Breast epithelium (tissue), 4 donors: ENCODE measurements at regions not wholly inside any gene's neighbourhood (a gene's known extent, or its start where the extent isn't known, plus 50 kb on each side); places are given as distances from the start of the nearest gene placed in this dataset.
"Not testable (repeated sequence)": the region's sequence is repeated elsewhere in the genome, so short reads cannot be mapped to it uniquely, and the experiment has no call there.

Source experiments
- DNase-seq, 2 donors: peaks; one replicate each; pipeline ENCODE4 v3.0.0-alpha.2; 2019; ENCODE audit warnings: low spot score in 2 of 2
- H3K27ac ChIP-seq, 2 donors: fragments of 200-600 bp; sonication (generic) in 1 of 2; one replicate each; pipeline ENCODE4 v1.5.1; 2016 to 2019; ENCODE audit warnings: mild to moderate bottlenecking in 1 of 2
- H3K27me3 ChIP-seq, 2 donors: fragments of 200-600 bp; sonication (generic) in 1 of 2; one replicate each; pipeline versions ENCODE4 v1.5.1 to v1.6.0; 2017 to 2019; ENCODE audit warnings: control low read depth in 1 of 2, mild to moderate bottlenecking in 1 of 2
- H3K36me3 ChIP-seq: fragments of 200-600 bp; one replicate; pipeline ENCODE4 v1.5.1; 2019
- H3K4me1 ChIP-seq, 2 donors: fragments of 200-600 bp; sonication (generic); one replicate each; pipeline ENCODE4 v1.5.1; 2016 to 2019; ENCODE audit warnings: control low read depth in 1 of 2
- H3K4me3 ChIP-seq, 3 donors: fragments of 200-600 bp; sonication (generic); 1 replicate in 2 of 3; 2 replicates in 1 of 3; pipeline ENCODE4 v1.5.1; 2016 to 2019; ENCODE audit warnings: mild to moderate bottlenecking in 3 of 3, moderate library complexity in 2 of 3
- H3K9me3 ChIP-seq, 2 donors: fragments of 200-600 bp; sonication (generic) in 1 of 2; one replicate each; pipeline ENCODE4 v1.5.1; 2016 to 2019; ENCODE audit warnings: control low read depth in 1 of 2
- CTCF ChIP-seq, 3 donors: fragments of 450-650 bp; IDR thresholded peaks; one replicate each; pipeline ENCODE4 v1.5.1; 2016 to 2017; ENCODE audit warnings: antibody characterized with exemption in 3 of 3, mild to moderate bottlenecking in 3 of 3, moderate library complexity in 3 of 3
- POLR2A ChIP-seq: fragments of 450-650 bp; IDR thresholded peaks from one replicate; pipeline ENCODE4 v1.6.1; 2016; ENCODE audit warnings: antibody characterized with exemption, mild to moderate bottlenecking, moderate library complexity
- POLR2AphosphoS5 ChIP-seq, 3 donors: sonication (generic); formaldehyde crosslinking; IDR thresholded peaks; one replicate each; pipeline ENCODE4 v1.6.1; 2017; ENCODE audit warnings: antibody characterized with exemption in 3 of 3
- intact Hi-C: fragments of 100-400 bp; cut with DNase I; formaldehyde crosslinking; loops from one replicate; pipeline ENCODE4 v1.15.1; 2023; ENCODE audit warnings: low total_unique reads

- no peak for DNase-seq
- TF ChIP-seq CTCF (IDR thresholded peaks at IDR 0.05), result no peak
- no peak for TF ChIP-seq POLR2A
- TF ChIP-seq POLR2AphosphoS5 (IDR thresholded peaks at IDR 0.05), result no peak
- Histone ChIP-seq H3K9me3 (no peaks in the 10 kb centered on the region), H3K27ac (no peak overlapping the region), H3K4me1 (no peaks in the 10 kb centered on the region), H3K4me3 (no peak overlapping the region), H3K36me3 (no peaks in the 10 kb centered on the region), H3K27me3 (no peaks in the 10 kb centered on the region)
- intact Hi-C loops, result loop anchor here (2.0 kb wide), 1 partner anchor 30 kb away; no protein-coding TSS in a partner anchor
These were observed 773.6 kb upstream of the CDH10 start for GRCh38 chr5:25418319-25418859.

GRCh38 chr5:25416960-25417359 is 772.2 kb upstream of the CDH10 start:
- Histone ChIP-seq H3K9me3 (no peaks in the 10 kb centered on the region), H3K27ac (no peak overlapping the region), H3K27me3 (no peaks in the 10 kb centered on the region), H3K36me3 (no peaks in the 10 kb centered on the region), H3K4me1 (no peaks in the 10 kb centered on the region), H3K4me3 (no peak overlapping the region)
- TF ChIP-seq POLR2AphosphoS5 (IDR thresholded peaks at IDR 0.05), result no peak
- no peak for TF ChIP-seq CTCF (IDR thresholded peaks at IDR 0.05)
- TF ChIP-seq POLR2A, result no peak
- intact Hi-C loops, result no loop called here
- DNase-seq, result no peak

GRCh38 chr5:25415970-25416369 is 771.2 kb upstream of the CDH10 start:
- no peak for DNase-seq
- H3K4me3 ChIP-seq, result no peak overlapping the region
- intact Hi-C loops, result no loop called here
- H3K4me1 ChIP-seq, result no peaks in the 10 kb centered on the region
- H3K27ac ChIP-seq, result no peak overlapping the region
- TF ChIP-seq POLR2AphosphoS5 (IDR thresholded peaks at IDR 0.05), result no peak
- no peak for TF ChIP-seq CTCF (IDR thresholded peaks at IDR 0.05)
- TF ChIP-seq POLR2A, result no peak
- H3K9me3 ChIP-seq, result no peaks in the 10 kb centered on the region
- no peaks in the 10 kb centered on the region for H3K27me3 ChIP-seq
- no peaks in the 10 kb centered on the region for H3K36me3 ChIP-seq

- H3K36me3 ChIP-seq, result no peaks in the 10 kb centered on the region
- no peaks in the 10 kb centered on the region for H3K9me3 ChIP-seq
- intact Hi-C loops, result no loop called here
- no peak overlapping the region for H3K27ac ChIP-seq
- no peak overlapping the region for H3K4me3 ChIP-seq
- DNase-seq, result no peak
- H3K4me1 ChIP-seq, result no peaks in the 10 kb centered on the region
- no peaks in the 10 kb centered on the region for H3K27me3 ChIP-seq
- TF ChIP-seq CTCF (IDR thresholded peaks at IDR 0.05) (no peak), POLR2AphosphoS5 (IDR thresholded peaks at IDR 0.05) (no peak), POLR2A (no peak)
These were observed 770.0 kb upstream of the CDH10 start for GRCh38 chr5:25414742-25415141.

GRCh38 chr5:25412116-25412661 is 767.4 kb upstream of the CDH10 start:
- Histone ChIP-seq H3K27me3 (no peaks in the 10 kb centered on the region), H3K4me3 (no peak overlapping the region), H3K27ac (no peak overlapping the region), H3K4me1 (no peaks in the 10 kb centered on the region), H3K9me3 (peaks cover 0 to 4% of the 10 kb centered on the region in 2 donors), H3K36me3 (no peaks in the 10 kb centered on the region)
- TF ChIP-seq CTCF (IDR thresholded peaks at IDR 0.05), result no peak
- no peak for TF ChIP-seq POLR2AphosphoS5 (IDR thresholded peaks at IDR 0.05)
- TF ChIP-seq POLR2A, result no peak
- no peak for DNase-seq
- intact Hi-C loops, result no loop called here

- H3K27me3 ChIP-seq, H3K4me1 ChIP-seq, H3K9me3 ChIP-seq, H3K4me3 ChIP-seq, H3K27ac ChIP-seq, intact Hi-C loops, H3K36me3 ChIP-seq, DNase-seq: not testable (repeated sequence)
These were observed 762.6 kb upstream of the CDH10 start for GRCh38 chr5:25407365-25407764.
